HCT116 (cell line): ENCODE measurements at regions not wholly inside any gene's neighbourhood (a gene's known extent, or its start where the extent isn't known, plus 50 kb on each side); places are given as distances from the start of the nearest gene placed in this dataset.

Experiments used
- ATAC-seq: fragments of 200-7000 bp; cut with Tn5 transposase; 2 replicates; pipeline ENCODE4 v1.9.1; 2020; ENCODE audit warnings: mild to moderate bottlenecking, moderate library complexity
- BruUV-seq: library from RNA; stranded (reverse); fragments of 400-500 nt; replicated peaks from 2 replicates; lab custom pipeline; 2021; lab: Mats Ljungman, UMichigan
- CTCF ChIA-PET: fragments of 300-600 bp; sonication (Branson Sonifier 250); formaldehyde crosslinking; loops from one replicate; lab custom pipeline; 2021; ENCODE audit warnings: antibody characterized with exemption; lab: Charles Lee
- POLR2A ChIA-PET: fragments of 300-600, 350-600 bp; sonication (Branson Sonifier 250); formaldehyde crosslinking; loops from one replicate; lab custom pipeline; 2021; ENCODE audit warnings: antibody characterized with exemption; lab: Charles Lee
- RAD21 ChIA-PET, 2 experiments: fragments of 300-600 bp; sonication (Branson Sonifier 250); formaldehyde crosslinking; loops; one replicate each; lab custom pipeline; 2023; ENCODE audit warnings: low total read pairs in 2 of 2; ENCODE audit not compliant: uncharacterized antibody in 2 of 2, unreplicated experiment in 2 of 2, low non-redundant PET in 1 of 2; lab: Charles Lee
- DNase-seq: peaks from one replicate; pipeline ENCODE4 v3.0.0-alpha.2; 2010; ENCODE audit warnings: low read depth, low spot score
- H2AFZ ChIP-seq: fragments of 200-600 bp; shearing (Covaris generic), sonication (generic); 2 replicates; pipeline ENCODE4 v1.6.1; 2017; ENCODE audit warnings: low read depth, mixed run types, mixed read lengths, antibody characterized with exemption, low read length; ENCODE audit not compliant: poor library complexity, severe bottlenecking
- H3K27ac ChIP-seq: 2 replicates; pipeline ENCODE4 v1.5.1; 2012; ENCODE audit warnings: low read depth, low read length
- H3K27me3 ChIP-seq: fragments of 200-600 bp; sonication (generic); 2 replicates; pipeline ENCODE4 v1.6.1; 2016; ENCODE audit warnings: mixed run types, low read length, mixed read lengths; ENCODE audit not compliant: insufficient read depth
- H3K36me3 ChIP-seq, 2 experiments: fragments of 200-500 bp in 1 of 2; fragments of 200-600 bp in 1 of 2; sonication (Bioruptor generic) in 1 of 2; sonication (generic) in 1 of 2; 2 replicates each; pipeline versions ENCODE4 v1.5.1 to v1.6.1; 2014 to 2016; ENCODE audit warnings: low read length in 2 of 2, inconsistent platforms in 1 of 2, mixed read lengths in 1 of 2, mixed run types in 1 of 2; ENCODE audit not compliant: insufficient read depth in 2 of 2, control insufficient read depth in 1 of 2
- H3K4me1 ChIP-seq, 2 experiments: fragments of 200-600 bp in 1 of 2; sonication (generic) in 1 of 2; 2 replicates each; pipeline versions ENCODE4 v1.5.1 to v1.6.1; 2012 to 2017; ENCODE audit warnings: low read length in 2 of 2, inconsistent platforms in 1 of 2, mild to moderate bottlenecking in 1 of 2, mixed read lengths in 1 of 2, mixed run types in 1 of 2, moderate library complexity in 1 of 2; ENCODE audit not compliant: insufficient read depth in 2 of 2, control insufficient read depth in 1 of 2
- H3K4me2 ChIP-seq: fragments of 200-600 bp; sonication (generic); 2 replicates; pipeline ENCODE4 v1.6.1; 2017; ENCODE audit warnings: mixed run types, low read length, mixed read lengths
- H3K4me3 ChIP-seq, 2 experiments: fragments of 200-600 bp in 1 of 2; sonication (generic) in 1 of 2; replicated peaks in 1 of 2; 2 replicates each; pipeline ENCODE4 v1.5.1; 2011 to 2016; ENCODE audit warnings: low read length in 2 of 2, control low read depth in 1 of 2, low read depth in 1 of 2, mild to moderate bottlenecking in 1 of 2, mixed read lengths in 1 of 2, mixed run types in 1 of 2
- H3K79me2 ChIP-seq: fragments of 200-600 bp; sonication (generic); 2 replicates; pipeline ENCODE4 v1.6.1; 2017; ENCODE audit warnings: mild to moderate bottlenecking, mixed run types, low read length, moderate library complexity, mixed read lengths; ENCODE audit not compliant: insufficient read depth
- H3K9ac ChIP-seq: fragments of 200-600 bp; sonication (generic); 2 replicates; pipeline ENCODE4 v1.6.1; 2016; ENCODE audit warnings: low read length, mixed read lengths
- H3K9me2 ChIP-seq: fragments of 200-600 bp; sonication (generic), shearing (Covaris generic); 2 replicates; pipeline ENCODE4 v1.6.1; 2017; ENCODE audit warnings: mixed run types, mild to moderate bottlenecking, moderate library complexity; ENCODE audit not compliant: insufficient read depth
- H3K9me3 ChIP-seq, 2 experiments: fragments of 200-500 bp in 1 of 2; fragments of 200-600 bp in 1 of 2; sonication (Bioruptor generic) in 1 of 2; sonication (generic) in 1 of 2; 2 replicates each; pipeline ENCODE4 v1.6.1; 2014 to 2017; ENCODE audit warnings: low read length in 2 of 2, mixed read lengths in 2 of 2, inconsistent platforms in 1 of 2, low read depth in 1 of 2, mild to moderate bottlenecking in 1 of 2, mixed run types in 1 of 2, moderate library complexity in 1 of 2; ENCODE audit not compliant: control insufficient read depth in 1 of 2, insufficient read depth in 1 of 2
- H4K20me1 ChIP-seq: fragments of 200-600 bp; sonication (generic), shearing (Covaris generic); 2 replicates; pipeline ENCODE4 v1.6.1; 2017; ENCODE audit warnings: mixed run types, mild to moderate bottlenecking, moderate library complexity; ENCODE audit not compliant: insufficient read depth
- ATF3 ChIP-seq: IDR thresholded peaks from 2 replicates; pipeline ENCODE4 v1.6.1; 2012
- CBX3 ChIP-seq: IDR thresholded peaks from 2 replicates; pipeline ENCODE4 v1.6.1; 2012; ENCODE audit warnings: low read depth
- CEBPB ChIP-seq: IDR thresholded peaks from 2 replicates; pipeline ENCODE4 v1.6.1; 2012; ENCODE audit warnings: low read depth
- EGR1 ChIP-seq: IDR thresholded peaks from 2 replicates; pipeline ENCODE4 v1.6.1; 2012; ENCODE audit warnings: low read depth
- ELF1 ChIP-seq: IDR thresholded peaks from 2 replicates; pipeline ENCODE4 v1.6.1; 2012; ENCODE audit warnings: low read depth, borderline replicate concordance
- EZH2phosphoT487 ChIP-seq: fragments of 200-600 bp; IDR thresholded peaks from 2 replicates; pipeline ENCODE4 v1.6.1; 2018; ENCODE audit warnings: antibody characterized with exemption, borderline replicate concordance
- JUND ChIP-seq: IDR thresholded peaks from 2 replicates; pipeline ENCODE4 v1.6.1; 2012
- MAX ChIP-seq: IDR thresholded peaks from 2 replicates; pipeline ENCODE4 v1.6.1; 2012
- POLR2A ChIP-seq: IDR thresholded peaks from 2 replicates; pipeline ENCODE4 v1.7.0; 2011; ENCODE audit warnings: borderline replicate concordance; ENCODE audit not compliant: insufficient read depth, insufficient read length; ENCODE audit errors: extremely low read depth
- RAD21 ChIP-seq: IDR thresholded peaks from 2 replicates; pipeline ENCODE4 v1.6.1; 2012; ENCODE audit warnings: low read depth, mild to moderate bottlenecking
- REST ChIP-seq: IDR thresholded peaks from 2 replicates; pipeline ENCODE4 v1.6.1; 2012; ENCODE audit warnings: low read depth
- SIN3A ChIP-seq: IDR thresholded peaks from 2 replicates; pipeline ENCODE4 v1.6.1; 2012; ENCODE audit warnings: low read depth
- SP1 ChIP-seq: IDR thresholded peaks from 2 replicates; pipeline ENCODE4 v1.6.1; 2012; ENCODE audit warnings: low read depth
- SRF ChIP-seq: IDR thresholded peaks from 2 replicates; pipeline ENCODE4 v1.6.1; 2012; ENCODE audit warnings: low read depth
- TCF7L2 ChIP-seq: IDR thresholded peaks from 2 replicates; pipeline ENCODE4 v1.7.0; 2011; ENCODE audit warnings: borderline replicate concordance, inconsistent platforms; ENCODE audit not compliant: insufficient read depth, insufficient read length; ENCODE audit errors: extremely low read depth
- ZBTB33 ChIP-seq: IDR thresholded peaks from 2 replicates; pipeline ENCODE4 v1.6.1; 2011; ENCODE audit warnings: mild to moderate bottlenecking, low read length, moderate library complexity; ENCODE audit not compliant: insufficient replicate concordance; ENCODE audit errors: extremely low read depth
- ZNF274 ChIP-seq: fragments of 200-500 bp; sonication (Bioruptor generic); IDR thresholded peaks from 2 replicates; pipeline ENCODE4 v1.6.1; 2014; ENCODE audit warnings: mild to moderate bottlenecking, low read depth, low read length, inconsistent platforms
- intact Hi-C: fragments of 100-400 bp; cut with micrococcal nuclease; formaldehyde crosslinking; loops from 2 replicates; pipeline ENCODE4 v1.10.0; 2022

GRCh38 chr10:47184273-47184672, 115.7 kb upstream of the GDF10 start:
- Histone ChIP-seq H2AFZ (no peak overlapping the region), H3K9me2 (no peaks in the 10 kb centered on the region), H3K4me2 (no peak overlapping the region), H3K4me3 (no peak overlapping the region), H3K79me2 (no peaks in the 10 kb centered on the region)
- ChIA-PET POLR2A (no interaction called here), CTCF (no interaction called here)
- intact Hi-C loops, result no loop called here
- TF ChIP-seq MAX (no peak), SIN3A (no peak), CEBPB (no peak), ELF1 (no peak), EZH2phosphoT487 (no peak), ZNF274 (no peak), ZBTB33 (no peak), POLR2A (no peak), JUND (no peak), TCF7L2 (no peak), EGR1 (no peak), CBX3 (no peak), ATF3 (no peak), SP1 (no peak), SRF (no peak), REST (no peak), RAD21 (no peak)
- TF ChIP-seq, all 23 proteins: peak for 0
- no peaks in the 10 kb centered on the region for H3K27me3 ChIP-seq
- H3K9ac ChIP-seq, result no peak overlapping the region
- ATAC-seq, result no peak
- H3K4me1 ChIP-seq, result no peaks in the 10 kb centered on the region
- no peaks in the 10 kb centered on the region for H3K9me3 ChIP-seq
- no peaks in the 10 kb centered on the region for H3K36me3 ChIP-seq
- no peak overlapping the region for H3K27ac ChIP-seq
- no TSS peak for BruUV-seq
- no peaks in the 10 kb centered on the region for H4K20me1 ChIP-seq
- RAD21 ChIA-PET, result no interaction called here
- DNase-seq, result no peak
